RWPE1 (cell line): ENCODE measurements at regions not wholly inside any gene's neighbourhood (a gene's known extent, or its start where the extent isn't known, plus 50 kb on each side); places are given as distances from the start of the nearest gene placed in this dataset.

Experiments
- CTCF ChIA-PET: fragments of 350-600 bp; sonication (Branson Sonifier 250); formaldehyde crosslinking; extraction: SDS; loops from one replicate; lab custom pipeline; 2021; lab: Yijun Ruan, JAX
- POLR2A ChIA-PET: fragments of 400-600 bp; formaldehyde crosslinking; extraction: SDS; loops from one replicate; lab custom pipeline; 2020; ENCODE audit warnings: antibody characterized with exemption; ENCODE audit not compliant: low non-redundant PET; lab: Yijun Ruan, JAX
- DNase-seq: peaks from one replicate; pipeline ENCODE4 v3.0.0; 2012; ENCODE audit warnings: low spot score
- H3K27ac ChIP-seq: fragments of 450-650 bp; 2 replicates; pipeline ENCODE4 v1.5.1; 2017
- CTCF ChIP-seq: fragments of 450-650 bp; conservative IDR thresholded peaks from 2 replicates; pipeline ENCODE4 v1.5.1; 2017; ENCODE audit warnings: low read depth, mild to moderate bottlenecking

- no peak overlapping the region for H3K27ac ChIP-seq
- CTCF ChIA-PET = no interaction called here
- no peak for DNase-seq
- POLR2A ChIA-PET = no interaction called here
- no peak for TF ChIP-seq CTCF
Measured at GRCh38 chr4:179536694-179537093, 2094.5 kb upstream of the AGA start.

- no peak for TF ChIP-seq CTCF
- CTCF ChIA-PET = no interaction called here
- DNase-seq = no peak
- POLR2A ChIA-PET = no interaction called here
- no peak overlapping the region for H3K27ac ChIP-seq
Measured at GRCh38 chr4:179539641-179540040, 2097.4 kb upstream of the AGA start.

GRCh38 chr4:179543771-179544170 lies 2101.5 kb upstream of the AGA start:
- ChIA-PET CTCF (no interaction called here), POLR2A (no interaction called here)
- no peak for DNase-seq
- TF ChIP-seq CTCF = no peak
- no peak overlapping the region for H3K27ac ChIP-seq

GRCh38 chr4:179544496-179544895 lies 2102.3 kb upstream of the AGA start:
- ChIA-PET CTCF (no interaction called here), POLR2A (no interaction called here)
- DNase-seq = no peak
- TF ChIP-seq CTCF = no peak
- H3K27ac ChIP-seq = no peak overlapping the region

GRCh38 chr4:179552131-179552530 lies 2109.9 kb upstream of the AGA start:
- ChIA-PET POLR2A (no interaction called here), CTCF (no interaction called here)
- TF ChIP-seq CTCF = no peak
- no peak overlapping the region for H3K27ac ChIP-seq
- no peak for DNase-seq

GRCh38 chr4:179563741-179564140 lies 2121.5 kb upstream of the AGA start:
- ChIA-PET POLR2A (no interaction called here), CTCF (no interaction called here)
- TF ChIP-seq CTCF = no peak
- DNase-seq = no peak
- H3K27ac ChIP-seq = no peak overlapping the region

GRCh38 chr4:179569549-179569948 lies 2127.3 kb upstream of the AGA start:
- ChIA-PET POLR2A (no interaction called here), CTCF (interaction anchor here (0.6 kb wide), 1 partner anchor 19 kb away, joined by 3 read pairs; no protein-coding TSS in a partner anchor)
- no peak for TF ChIP-seq CTCF
- H3K27ac ChIP-seq = no peak overlapping the region
- DNase-seq = no peak
